ENCODE measurements at regions not wholly inside any gene's neighbourhood (a gene's known extent, or its start where the extent isn't known, plus 50 kb on each side); places are given as distances from the start of the nearest gene placed in this dataset.
A peak's percentile ranks its signal among the peaks of the same experiment; 100 is the strongest.

DNA sequence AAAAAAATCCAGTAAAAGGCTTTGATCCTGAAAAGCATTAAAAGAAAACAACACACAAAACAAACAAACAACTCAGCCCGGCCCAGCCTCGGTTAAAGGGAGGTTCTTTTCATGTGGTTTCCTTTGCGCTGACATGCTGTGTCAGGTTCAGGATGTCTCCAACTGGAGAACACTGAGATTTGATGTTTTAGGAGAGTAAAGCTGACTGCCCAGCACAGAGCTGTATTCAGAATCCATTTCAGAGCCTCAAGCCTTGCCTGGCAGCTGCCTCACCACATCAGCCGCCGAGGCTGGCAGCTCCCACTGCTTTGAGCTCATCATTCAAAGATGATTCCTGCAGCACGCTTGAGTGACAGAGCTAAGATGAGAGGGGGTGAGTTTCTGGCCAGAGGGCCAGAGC lies 205.8 kb upstream of the LYZL1 start:
- ATAC-seq (no peak), DNase-seq (no peak)

GRCh38 chr10:29084681-29085307 lies 204.1 kb upstream of the LYZL1 start:
- DNase-seq: no peak
- no peak for ATAC-seq

- no peak for DNase-seq
- ATAC-seq: no peak
These were observed 199.8 kb upstream of the LYZL1 start for GRCh38 chr10:29089091-29089490.

DNA sequence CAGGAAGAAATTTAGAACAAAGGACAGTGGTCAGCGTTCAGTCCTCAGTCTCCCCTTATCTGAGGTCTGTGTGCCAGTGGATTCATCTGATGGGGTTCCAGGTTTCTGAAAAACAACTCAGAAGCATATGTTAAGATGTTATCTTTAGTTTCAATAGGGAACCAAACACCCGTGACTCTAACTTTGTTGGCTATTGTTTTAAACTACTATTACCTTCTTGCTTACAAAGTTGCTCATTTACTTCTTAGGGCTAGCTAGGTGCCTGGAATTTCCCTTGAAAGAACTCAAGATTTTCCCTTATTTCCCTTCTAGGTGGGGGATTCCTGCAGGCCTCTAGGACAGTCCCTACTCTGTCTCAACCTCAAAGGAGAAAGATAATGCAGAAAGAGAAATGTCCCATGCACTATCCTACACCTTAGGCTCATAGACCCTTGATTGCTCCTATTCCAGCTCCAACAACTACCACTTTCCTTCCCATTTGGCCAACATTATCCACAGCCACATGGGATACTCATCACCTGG lies 192.5 kb upstream of the LYZL1 start:
- DNase-seq (no peak), ATAC-seq (no peak)

- no peak for ATAC-seq
- DNase-seq: no peak
These were observed 190.4 kb upstream of the LYZL1 start for GRCh38 chr10:29098423-29098822.

- no peak for ATAC-seq
- DNase-seq: no peak
These were observed 189.9 kb upstream of the LYZL1 start for GRCh38 chr10:29099001-29099400.

DNA sequence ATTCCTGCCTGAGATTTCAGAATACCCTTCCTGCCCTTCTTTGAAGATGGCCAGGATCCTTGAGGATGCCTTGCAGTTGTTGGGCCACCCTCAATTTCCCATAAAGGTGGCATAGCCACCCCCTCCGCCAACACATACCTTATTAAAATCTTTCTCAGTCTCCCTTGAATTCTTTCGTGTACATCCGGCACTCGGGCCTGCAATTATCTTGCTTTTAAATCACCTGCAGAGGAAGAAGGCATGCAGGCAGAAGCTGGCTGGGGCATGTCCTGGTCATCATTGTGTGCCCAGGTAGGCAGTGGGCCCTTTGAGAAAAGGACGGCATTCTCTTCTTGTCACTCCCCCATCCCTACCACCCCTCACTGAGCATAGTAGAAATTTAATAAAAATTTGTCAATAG lies 189.5 kb upstream of the LYZL1 start:
- ATAC-seq: no peak

DNA sequence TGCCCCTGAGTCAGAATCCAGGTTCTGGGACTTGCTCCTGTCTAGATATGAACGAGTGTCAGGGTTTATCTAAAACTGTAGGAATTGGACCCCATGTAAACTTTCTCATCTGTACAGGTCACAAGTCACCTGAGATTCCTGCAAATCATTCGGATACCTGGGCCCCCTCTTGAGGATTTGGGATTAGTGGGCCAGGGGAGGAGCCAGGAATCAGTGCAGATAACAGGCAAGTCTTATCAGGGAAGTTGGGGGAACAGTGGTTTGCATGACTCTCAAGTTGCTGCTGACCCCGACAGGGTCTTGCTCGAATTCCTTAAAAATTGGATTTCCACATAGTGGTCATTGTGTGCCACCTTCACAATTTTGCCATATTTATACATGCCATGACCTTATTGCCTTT lies 188.4 kb upstream of the LYZL1 start:
- DNase-seq: no peak
- no peak for ATAC-seq

More for the DNA sequence above, 189.5 kb upstream of the LYZL1 start:
- no peak for DNase-seq

DNA sequence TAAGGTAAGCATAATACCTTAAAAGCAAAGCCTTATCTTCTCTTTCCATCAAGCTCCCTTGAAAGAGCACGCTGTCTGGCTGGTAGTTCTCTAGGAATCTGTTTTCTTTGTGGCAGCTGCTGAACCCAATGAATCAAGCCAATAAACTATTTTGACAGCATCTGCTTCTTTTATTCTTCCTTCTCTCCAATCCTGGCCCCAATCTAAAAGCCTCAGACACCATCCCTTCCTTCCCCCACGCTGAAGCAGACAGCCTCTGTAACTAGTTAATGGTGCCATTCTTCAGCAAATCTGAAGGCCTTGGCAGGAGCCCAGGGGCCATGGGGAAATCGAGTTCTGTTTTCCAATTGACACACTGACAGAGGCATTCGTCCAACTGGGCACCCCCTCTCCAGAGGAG lies 186.6 kb upstream of the LYZL1 start:
- no peak for DNase-seq
- no peak for ATAC-seq

DNA sequence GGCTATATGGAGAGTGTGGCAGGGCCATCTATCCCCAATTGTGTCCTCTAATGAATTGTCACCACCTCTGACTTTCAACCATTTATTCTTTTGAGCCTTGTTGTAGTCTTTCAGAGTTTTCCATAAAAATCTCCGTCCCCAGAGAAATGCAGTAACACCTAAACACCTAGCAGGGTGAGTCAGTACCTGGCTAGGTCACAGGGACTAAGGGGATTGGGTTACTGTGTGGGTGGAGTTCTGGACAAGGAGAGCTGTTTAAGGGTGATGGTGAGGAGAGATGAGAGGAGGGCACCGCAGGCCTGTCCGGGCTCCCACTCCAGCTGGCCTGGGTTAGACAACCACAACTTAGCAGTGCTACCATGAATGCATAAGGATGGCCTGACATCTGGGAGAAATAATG lies 186.2 kb upstream of the LYZL1 start:
- no peak for ATAC-seq

DNA sequence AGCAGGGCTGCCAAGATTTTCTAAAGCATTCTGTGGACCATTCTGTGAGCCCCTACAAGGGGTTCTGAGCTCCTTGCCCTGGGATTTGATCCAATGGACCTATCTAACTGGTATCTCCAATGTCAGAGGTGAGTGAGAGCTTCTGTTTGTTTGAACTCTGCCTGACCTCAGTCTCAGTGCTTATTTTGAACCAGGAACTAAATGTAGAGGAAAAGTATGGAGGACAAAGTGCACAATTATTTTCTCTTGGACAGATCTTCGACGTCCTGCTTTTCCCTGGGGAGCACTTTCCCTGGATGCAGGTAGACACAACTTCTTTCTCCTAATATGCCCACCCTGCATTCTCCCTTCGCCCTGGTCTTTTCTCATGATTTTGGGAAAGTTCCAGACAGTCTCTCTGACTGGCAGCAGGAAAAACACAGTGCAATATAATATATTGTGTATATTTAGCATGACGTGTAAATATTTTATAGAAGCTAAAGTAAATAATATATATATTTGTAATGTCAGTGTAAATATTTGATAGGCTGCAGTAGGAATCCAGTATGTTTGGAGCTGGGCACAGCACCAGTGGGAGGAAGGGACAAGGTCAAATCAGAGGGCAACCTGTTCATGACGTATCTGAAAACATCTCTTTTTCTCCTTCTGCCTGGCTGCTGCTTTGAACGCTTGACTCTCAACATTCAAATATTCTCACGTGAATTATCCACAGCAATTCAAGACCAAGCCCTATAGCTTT lies 184.0 kb upstream of the LYZL1 start:
- no peak for ATAC-seq
- no peak for DNase-seq

More for the DNA sequence above, 186.2 kb upstream of the LYZL1 start:
- DNase-seq: no peak

DNA sequence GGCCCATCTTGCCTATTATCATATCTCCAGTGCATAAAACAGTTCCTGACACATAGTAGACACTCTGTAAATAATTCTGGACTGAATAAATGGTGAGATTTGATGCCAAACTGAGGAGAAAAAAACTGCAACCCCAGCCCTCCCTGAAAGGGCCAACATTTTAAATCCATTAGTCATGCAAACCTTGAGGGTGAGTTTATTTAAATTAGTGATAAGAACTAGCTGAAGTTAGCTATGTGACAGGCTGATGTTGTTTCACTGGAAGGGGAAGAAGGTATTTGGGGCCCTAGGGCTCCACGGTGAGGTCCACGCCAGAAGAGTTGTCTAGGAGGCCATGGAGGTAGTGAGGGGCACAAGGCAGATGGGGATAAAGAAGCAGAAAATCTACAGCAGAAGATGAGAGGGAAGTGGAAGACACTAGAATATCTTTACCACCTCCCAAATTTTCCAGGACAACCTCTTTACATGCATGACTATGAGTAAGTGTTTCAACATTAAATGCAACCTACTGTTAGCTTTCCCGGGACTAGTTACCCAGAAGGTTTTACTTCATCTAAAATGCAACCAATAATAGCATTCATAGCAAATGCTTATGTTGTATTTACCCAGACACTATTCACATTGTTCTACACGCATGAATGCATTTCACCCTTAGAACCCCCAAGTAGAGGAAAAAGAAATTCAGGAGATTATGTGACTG lies 183.2 kb upstream of the LYZL1 start:
- ATAC-seq: no peak

DNA sequence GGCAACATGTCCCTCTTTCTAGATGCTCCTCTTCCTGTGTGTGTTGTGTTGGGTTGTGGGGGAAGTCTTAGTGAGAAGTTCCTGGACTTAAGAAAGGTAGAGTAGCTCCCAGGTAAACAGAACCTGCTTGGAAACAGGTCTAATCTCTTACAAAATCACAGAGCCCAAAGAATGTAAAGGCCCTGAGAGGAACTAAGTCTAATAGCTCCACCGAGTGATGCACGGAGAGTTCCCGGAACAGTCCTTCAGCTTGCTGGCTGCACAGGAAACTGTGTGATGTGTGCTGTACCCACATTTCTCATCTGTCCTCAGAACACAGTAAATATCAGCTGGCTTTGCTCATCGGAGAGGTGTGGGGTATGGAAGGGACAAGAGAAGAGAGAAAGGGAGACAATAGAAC lies 182.6 kb upstream of the LYZL1 start:
- ATAC-seq (no peak), DNase-seq (no peak)

More for the DNA sequence above, 183.2 kb upstream of the LYZL1 start:
- DNase-seq: no peak

- DNase-seq: no peak
- ATAC-seq: no peak
These were observed 180.9 kb upstream of the LYZL1 start for GRCh38 chr10:29107866-29108498.

GRCh38 chr10:29109707-29110571 lies 178.9 kb upstream of the LYZL1 start:
- no peak for ATAC-seq
- DNase-seq: no peak

- no peak for DNase-seq
- no peak for ATAC-seq
These were observed 175.8 kb upstream of the LYZL1 start for GRCh38 chr10:29112827-29113615.

- no peak for DNase-seq
- ATAC-seq: no peak
These were observed 175.3 kb upstream of the LYZL1 start for GRCh38 chr10:29113616-29113945.

DNA sequence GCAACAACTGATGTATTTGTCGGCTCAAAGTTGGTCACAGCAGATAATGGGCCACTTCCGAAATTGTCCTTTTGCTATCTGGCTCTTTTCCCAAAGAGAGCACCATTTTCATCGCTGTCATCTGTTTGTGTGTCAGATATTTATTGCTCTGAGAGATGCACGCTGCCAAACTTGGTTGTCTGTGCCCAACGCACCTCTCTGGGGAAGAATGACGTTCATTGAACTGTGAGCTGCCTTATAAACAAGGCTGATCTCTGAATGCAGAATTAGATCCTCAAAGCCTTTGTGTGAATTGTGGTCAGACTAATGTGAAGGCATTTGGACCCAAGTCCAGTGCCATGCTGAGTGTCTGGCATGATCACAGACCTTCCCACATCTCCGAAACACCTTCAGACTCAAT lies 174.7 kb upstream of the LYZL1 start:
- ATAC-seq: no peak

DNA sequence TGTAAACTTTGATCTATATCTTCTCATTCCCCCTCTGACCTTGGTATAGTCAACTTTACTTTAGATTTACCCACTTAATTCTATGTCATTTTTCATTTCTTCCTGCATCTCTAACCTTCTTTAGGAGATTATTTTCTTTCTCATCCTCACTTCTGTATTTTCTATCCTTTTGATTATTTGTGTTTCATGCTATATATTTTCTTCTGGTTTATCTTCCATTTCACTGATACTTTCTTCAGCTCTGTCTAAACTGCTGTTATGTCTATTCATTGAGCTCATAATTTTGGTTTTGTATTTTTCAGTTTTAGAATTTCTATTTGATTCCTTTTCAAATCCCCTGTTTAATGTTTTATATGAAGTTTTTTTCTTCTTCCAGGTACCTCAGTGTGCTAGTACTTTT lies 171.1 kb upstream of the LYZL1 start:
- DNase-seq: no peak
- ATAC-seq: no peak

More for the DNA sequence above, 174.7 kb upstream of the LYZL1 start:
- no peak for DNase-seq

DNA sequence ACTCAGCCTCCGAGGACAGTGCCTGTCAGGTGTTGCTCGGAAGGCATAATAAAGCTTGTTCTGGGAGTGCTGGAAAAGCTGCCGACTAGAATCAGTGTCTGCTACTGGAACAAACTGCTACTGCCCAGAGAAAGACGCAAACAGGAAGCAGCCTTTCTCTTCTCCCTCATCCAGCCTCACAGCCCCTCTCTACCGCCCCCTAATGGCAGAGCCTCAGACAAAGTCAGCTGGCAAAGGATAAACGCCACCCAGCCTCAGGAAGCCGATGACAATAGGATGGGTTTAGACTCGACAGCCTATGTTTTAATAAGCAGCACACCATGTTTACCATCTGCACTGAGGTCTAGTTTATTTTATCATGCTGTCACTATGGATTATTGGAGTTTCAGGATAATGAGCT lies 169.5 kb upstream of the LYZL1 start:
- ATAC-seq: no peak
- peak; percentile 23 for DNase-seq

GRCh38 chr10:29120216-29120615 lies 168.7 kb upstream of the LYZL1 start:
- no peak for ATAC-seq
- DNase-seq: no peak

All from stimulated activated naive CD8-positive, alpha-beta T cell treated with anti-CD3 and anti-CD28 coated beads, Interleukin-15, Interleukin-2, amounts not matched to agents 100 U/mL and 50 U/mL, for 24 hours (primary cell).